A673 (cell line): ENCODE measurements at regions not wholly inside any gene's neighbourhood (a gene's known extent, or its start where the extent isn't known, plus 50 kb on each side); places are given as distances from the start of the nearest gene placed in this dataset.

ENCODE experiments used
- EZH2 ChIP-seq: fragments of 200-600 bp; sonication (generic); IDR thresholded peaks from 2 replicates; pipeline ENCODE4 v1.6.1; 2017; ENCODE audit warnings: borderline replicate concordance, low read depth, mild to moderate bottlenecking, mixed read lengths, antibody characterized with exemption, low read length; ENCODE audit not compliant: poor library complexity, severe bottlenecking
- TF ChIP-seq, protein P1 (sequence below): fragments of 300-800, 200-600 bp; sonication (generic); conservative IDR thresholded peaks from 2 replicates; pipeline ENCODE4 v1.5.1; 2017; ENCODE audit warnings: low read depth, mild to moderate bottlenecking, antibody characterized with exemption, low read length, moderate library complexity, mixed read lengths

DNA sequence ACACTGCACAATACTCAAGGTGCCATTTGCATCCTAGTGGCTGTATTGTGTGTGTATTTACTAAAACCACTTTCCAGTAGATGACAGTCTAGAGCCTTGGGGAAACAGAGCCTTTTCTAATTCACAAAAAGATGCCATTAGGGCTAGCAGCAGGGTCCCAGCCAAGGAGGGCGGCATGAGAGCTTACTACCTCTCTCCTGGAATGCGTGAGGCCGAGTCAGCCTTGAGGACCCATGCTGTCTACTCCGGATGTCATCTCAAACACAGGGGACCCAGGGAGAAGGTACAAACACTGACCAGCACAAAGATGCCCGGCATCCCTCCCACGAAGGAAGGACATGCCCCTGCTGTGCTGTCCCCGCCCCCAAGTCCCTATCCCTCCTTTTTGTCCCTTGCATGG lies 65.5 kb downstream of the CYCS start:
- TF ChIP-seq EZH2: no peak
- TF ChIP-seq, protein P1, sequence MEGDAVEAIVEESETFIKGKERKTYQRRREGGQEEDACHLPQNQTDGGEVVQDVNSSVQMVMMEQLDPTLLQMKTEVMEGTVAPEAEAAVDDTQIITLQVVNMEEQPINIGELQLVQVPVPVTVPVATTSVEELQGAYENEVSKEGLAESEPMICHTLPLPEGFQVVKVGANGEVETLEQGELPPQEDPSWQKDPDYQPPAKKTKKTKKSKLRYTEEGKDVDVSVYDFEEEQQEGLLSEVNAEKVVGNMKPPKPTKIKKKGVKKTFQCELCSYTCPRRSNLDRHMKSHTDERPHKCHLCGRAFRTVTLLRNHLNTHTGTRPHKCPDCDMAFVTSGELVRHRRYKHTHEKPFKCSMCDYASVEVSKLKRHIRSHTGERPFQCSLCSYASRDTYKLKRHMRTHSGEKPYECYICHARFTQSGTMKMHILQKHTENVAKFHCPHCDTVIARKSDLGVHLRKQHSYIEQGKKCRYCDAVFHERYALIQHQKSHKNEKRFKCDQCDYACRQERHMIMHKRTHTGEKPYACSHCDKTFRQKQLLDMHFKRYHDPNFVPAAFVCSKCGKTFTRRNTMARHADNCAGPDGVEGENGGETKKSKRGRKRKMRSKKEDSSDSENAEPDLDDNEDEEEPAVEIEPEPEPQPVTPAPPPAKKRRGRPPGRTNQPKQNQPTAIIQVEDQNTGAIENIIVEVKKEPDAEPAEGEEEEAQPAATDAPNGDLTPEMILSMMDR: no peak
